GM23338 (cell line): ENCODE measurements at regions not wholly inside any gene's neighbourhood (a gene's known extent, or its start where the extent isn't known, plus 50 kb on each side); places are given as distances from the start of the nearest gene placed in this dataset.

ENCODE experiments used
- ATAC-seq: fragments of 200-7000 bp; cut with Tn5 transposase; 3 replicates; pipeline ENCODE4 v1.9.1; 2020
- DNase-seq: peaks from one replicate; pipeline ENCODE4 v3.0.0-alpha.2; 2015; ENCODE audit warnings: low spot score
- H2AFZ ChIP-seq: fragments of 200-600 bp; sonication (generic); 2 replicates; pipeline ENCODE4 v1.8.0; 2016; ENCODE audit warnings: antibody characterized with exemption, mild to moderate bottlenecking, moderate library complexity
- H3F3A ChIP-seq: fragments of 200-600 bp; sonication (generic); replicated peaks from 2 replicates; pipeline ENCODE4 v1.8.0; 2017; ENCODE audit warnings: antibody characterized with exemption, mixed run types, low read depth
- H3K27ac ChIP-seq: fragments of 200-600 bp; sonication (generic); 2 replicates; pipeline ENCODE4 v1.6.1; 2016; ENCODE audit warnings: low read depth
- H3K27me3 ChIP-seq: fragments of 200-600 bp; sonication (generic); 2 replicates; pipeline ENCODE4 v1.8.0; 2016; ENCODE audit warnings: mild to moderate bottlenecking, mixed run types, moderate library complexity; ENCODE audit not compliant: insufficient read depth
- H3K36me3 ChIP-seq: fragments of 200-600 bp; sonication (generic); 2 replicates; pipeline ENCODE4 v1.8.0; 2016; ENCODE audit warnings: mild to moderate bottlenecking; ENCODE audit not compliant: insufficient read depth
- H3K4me1 ChIP-seq: fragments of 200-600 bp; sonication (generic); 2 replicates; pipeline ENCODE4 v1.8.0; 2016; ENCODE audit warnings: mild to moderate bottlenecking, moderate library complexity; ENCODE audit not compliant: insufficient read depth
- H3K4me2 ChIP-seq: fragments of 200-600 bp; sonication (generic); 2 replicates; pipeline ENCODE4 v1.7.1; 2017; ENCODE audit warnings: mixed run types
- H3K4me3 ChIP-seq: fragments of 200-600 bp; sonication (generic); 2 replicates; pipeline ENCODE4 v1.6.1; 2016; ENCODE audit warnings: mixed run types
- H3K79me2 ChIP-seq: fragments of 200-600 bp; sonication (generic); replicated peaks from 2 replicates; pipeline ENCODE4 v1.8.0; 2017; ENCODE audit warnings: mild to moderate bottlenecking; ENCODE audit not compliant: insufficient read depth
- H3K9me2 ChIP-seq: fragments of 200-600 bp; sonication (generic); 2 replicates; pipeline ENCODE4 v1.8.0; 2017; ENCODE audit not compliant: insufficient read depth
- H4K20me1 ChIP-seq: fragments of 200-600 bp; sonication (generic); replicated peaks from 2 replicates; pipeline ENCODE4 v1.8.0; 2017; ENCODE audit warnings: mild to moderate bottlenecking; ENCODE audit not compliant: insufficient read depth
- H3K27ac Mint-ChIP-seq: 2 replicates; pipeline ENCODE4 v1.8.0; 2020; ENCODE audit warnings: inconsistent platforms, mild to moderate bottlenecking, moderate library complexity, mixed read lengths
- H3K27me3 Mint-ChIP-seq: 3 replicates; pipeline ENCODE4 v1.8.0; 2022; ENCODE audit warnings: low read depth, mild to moderate bottlenecking, moderate library complexity, mixed read lengths, inconsistent platforms; ENCODE audit not compliant: insufficient read depth, poor library complexity
- H3K36me3 Mint-ChIP-seq: 3 replicates; pipeline ENCODE4 v1.8.0; 2021; ENCODE audit warnings: low read depth, mild to moderate bottlenecking, inconsistent platforms, moderate library complexity, mixed read lengths
- H3K4me1 Mint-ChIP-seq: 3 replicates; pipeline ENCODE4 v1.8.0; 2020; ENCODE audit warnings: mild to moderate bottlenecking, inconsistent platforms, mixed read lengths
- H3K4me3 Mint-ChIP-seq: 3 replicates; pipeline ENCODE4 v1.8.0; 2021; ENCODE audit warnings: moderate library complexity, mild to moderate bottlenecking, inconsistent platforms, mixed read lengths
- H3K9me3 Mint-ChIP-seq: 3 replicates; pipeline ENCODE4 v1.8.0; 2020; ENCODE audit warnings: moderate library complexity, mild to moderate bottlenecking, inconsistent platforms, mixed read lengths
- CREB1 ChIP-seq: fragments of 250-450 bp; sonication (Bioruptor Pico); IDR thresholded peaks from 2 replicates; pipeline ENCODE4 v1.5.0; 2020; ENCODE audit warnings: low read depth, mild to moderate bottlenecking, moderate library complexity
- JUNB ChIP-seq: IDR thresholded peaks from one replicate; pipeline ENCODE4 v1.6.1; 2016; ENCODE audit warnings: antibody characterized with exemption; ENCODE audit not compliant: unreplicated experiment
- NANOG ChIP-seq: IDR thresholded peaks from 2 replicates; pipeline ENCODE4 v1.6.1; 2016; ENCODE audit warnings: antibody characterized with exemption, borderline replicate concordance
- POLR2AphosphoS5 ChIP-seq: IDR thresholded peaks from 2 replicates; pipeline ENCODE4 v1.6.1; 2016; ENCODE audit warnings: antibody characterized with exemption, low read depth
- ZNF114 ChIP-seq: fragments of 250-450 bp; sonication (Bioruptor Pico); IDR thresholded peaks from 2 replicates; pipeline ENCODE4 v1.5.0; 2020; ENCODE audit warnings: mild to moderate bottlenecking, moderate library complexity
- ZNF331 ChIP-seq: fragments of 250-450 bp; sonication (Bioruptor Pico); IDR thresholded peaks from 2 replicates; pipeline ENCODE4 v1.5.0; 2020; ENCODE audit warnings: low read depth, mild to moderate bottlenecking, moderate library complexity
- TF ChIP-seq, protein P1 (sequence below): fragments of 250-450 bp; sonication (Bioruptor Pico); IDR thresholded peaks from 2 replicates; pipeline ENCODE4 v1.5.0; 2020; ENCODE audit warnings: mild to moderate bottlenecking, moderate library complexity
- TF ChIP-seq, protein P2 (sequence below): IDR thresholded peaks from 2 replicates; pipeline ENCODE4 v1.6.1; 2016; ENCODE audit warnings: antibody characterized with exemption
- TF ChIP-seq, protein P3 (sequence below), 2 experiments: fragments of 200-600 bp in 1 of 2; sonication (generic) in 1 of 2; conservative IDR thresholded peaks; 2 replicates each; pipeline versions ENCODE4 v1.5.1 to v1.6.1; 2016 to 2017; ENCODE audit warnings: antibody characterized with exemption in 2 of 2, low read depth in 2 of 2, mild to moderate bottlenecking in 2 of 2, moderate library complexity in 1 of 2
- TF ChIP-seq, protein P4 (sequence below): IDR thresholded peaks from one replicate; pipeline ENCODE4 v1.6.1; 2018; ENCODE audit warnings: antibody characterized with exemption; ENCODE audit not compliant: unreplicated experiment

DNA sequence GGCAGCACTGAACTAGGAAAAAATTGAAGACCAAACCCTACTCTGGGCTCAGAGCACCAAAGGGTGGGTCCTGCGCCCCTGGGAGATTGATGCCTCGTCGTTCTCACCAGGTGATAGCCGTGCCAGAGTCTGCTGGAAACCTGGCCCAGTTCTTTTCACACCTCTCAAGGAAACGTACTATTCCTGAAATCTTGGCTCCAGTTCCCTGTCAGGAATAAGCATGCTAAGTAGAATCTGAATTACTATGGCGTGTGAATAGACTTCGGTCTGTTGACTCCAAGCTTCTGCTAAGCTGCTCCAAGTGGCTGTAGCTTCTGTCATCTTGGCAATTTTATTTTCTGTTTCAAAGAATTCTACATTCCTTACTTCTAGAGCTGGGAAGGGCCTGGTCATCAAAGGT lies 75.4 kb downstream of the MARCHF4 start:
- Histone ChIP-seq H3F3A (no peaks in the 10 kb centered on the region), H3K9me2 (no peaks in the 10 kb centered on the region), H3K4me3 (no peak overlapping the region), H3K4me1 (peaks cover 10% of the 10 kb centered on the region), H4K20me1 (no peaks in the 10 kb centered on the region), H3K4me2 (no peak overlapping the region), H3K36me3 (no peaks in the 10 kb centered on the region), H3K27ac (no peak overlapping the region), H2AFZ (no peak overlapping the region), H3K27me3 (no peaks in the 10 kb centered on the region), H3K79me2 (no peaks in the 10 kb centered on the region)
- TF ChIP-seq CREB1 (CRISPR knock-in tag), result no peak
- TF ChIP-seq NANOG, result no peak
- no peak for TF ChIP-seq JUNB
- no peak for TF ChIP-seq POLR2AphosphoS5
- Mint-ChIP-seq H3K9me3 (no peaks in the 10 kb centered on the region), H3K27ac (no peak overlapping the region), H3K27me3 (peaks cover 8% of the 10 kb centered on the region), H3K36me3 (no peaks in the 10 kb centered on the region), H3K4me1 (peaks cover 32% of the 10 kb centered on the region), H3K4me3 (no peak overlapping the region)
- no peak for ATAC-seq
- no peak for DNase-seq

DNA sequence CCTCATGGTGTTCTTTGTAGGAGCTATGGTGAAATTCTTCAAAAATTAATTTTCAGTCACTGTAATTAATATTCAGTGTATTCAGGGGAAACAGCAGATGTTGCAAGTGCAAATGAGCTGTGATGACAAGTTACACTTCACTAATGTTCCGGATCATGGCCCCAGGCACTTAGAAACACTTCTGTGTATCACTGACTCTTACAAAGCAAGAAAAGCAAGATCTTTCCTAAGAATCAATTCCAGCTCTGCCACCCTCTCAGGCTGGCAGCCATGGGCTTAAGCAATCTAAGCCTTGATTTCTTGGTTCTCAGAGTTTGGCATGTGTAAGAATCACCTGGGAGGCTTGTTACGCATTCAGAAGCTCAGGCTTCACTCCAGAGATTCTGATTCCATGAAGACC lies 78.0 kb downstream of the MARCHF4 start:
- Mint-ChIP-seq H3K4me3 (no peak overlapping the region), H3K36me3 (no peaks in the 10 kb centered on the region), H3K9me3 (no peaks in the 10 kb centered on the region), H3K27ac (no peak overlapping the region), H3K27me3 (peaks cover 8% of the 10 kb centered on the region), H3K4me1 (peaks cover 12% of the 10 kb centered on the region)
- Histone ChIP-seq H3K36me3 (no peaks in the 10 kb centered on the region), H4K20me1 (no peaks in the 10 kb centered on the region), H3K27ac (no peak overlapping the region), H3K4me3 (no peak overlapping the region), H3K4me1 (peaks cover 4% of the 10 kb centered on the region), H2AFZ (no peak overlapping the region), H3K4me2 (no peak overlapping the region), H3K27me3 (no peaks in the 10 kb centered on the region), H3F3A (no peaks in the 10 kb centered on the region), H3K9me2 (no peaks in the 10 kb centered on the region), H3K79me2 (no peaks in the 10 kb centered on the region)
- DNase-seq, result no peak
- no peak for ATAC-seq
- TF ChIP-seq JUNB (no peak), ZNF331 (CRISPR knock-in tag) (no peak), CREB1 (CRISPR knock-in tag) (no peak), NANOG (no peak), POLR2AphosphoS5 (no peak), ZNF114 (CRISPR knock-in tag) (no peak)
- TF ChIP-seq, protein P1, sequence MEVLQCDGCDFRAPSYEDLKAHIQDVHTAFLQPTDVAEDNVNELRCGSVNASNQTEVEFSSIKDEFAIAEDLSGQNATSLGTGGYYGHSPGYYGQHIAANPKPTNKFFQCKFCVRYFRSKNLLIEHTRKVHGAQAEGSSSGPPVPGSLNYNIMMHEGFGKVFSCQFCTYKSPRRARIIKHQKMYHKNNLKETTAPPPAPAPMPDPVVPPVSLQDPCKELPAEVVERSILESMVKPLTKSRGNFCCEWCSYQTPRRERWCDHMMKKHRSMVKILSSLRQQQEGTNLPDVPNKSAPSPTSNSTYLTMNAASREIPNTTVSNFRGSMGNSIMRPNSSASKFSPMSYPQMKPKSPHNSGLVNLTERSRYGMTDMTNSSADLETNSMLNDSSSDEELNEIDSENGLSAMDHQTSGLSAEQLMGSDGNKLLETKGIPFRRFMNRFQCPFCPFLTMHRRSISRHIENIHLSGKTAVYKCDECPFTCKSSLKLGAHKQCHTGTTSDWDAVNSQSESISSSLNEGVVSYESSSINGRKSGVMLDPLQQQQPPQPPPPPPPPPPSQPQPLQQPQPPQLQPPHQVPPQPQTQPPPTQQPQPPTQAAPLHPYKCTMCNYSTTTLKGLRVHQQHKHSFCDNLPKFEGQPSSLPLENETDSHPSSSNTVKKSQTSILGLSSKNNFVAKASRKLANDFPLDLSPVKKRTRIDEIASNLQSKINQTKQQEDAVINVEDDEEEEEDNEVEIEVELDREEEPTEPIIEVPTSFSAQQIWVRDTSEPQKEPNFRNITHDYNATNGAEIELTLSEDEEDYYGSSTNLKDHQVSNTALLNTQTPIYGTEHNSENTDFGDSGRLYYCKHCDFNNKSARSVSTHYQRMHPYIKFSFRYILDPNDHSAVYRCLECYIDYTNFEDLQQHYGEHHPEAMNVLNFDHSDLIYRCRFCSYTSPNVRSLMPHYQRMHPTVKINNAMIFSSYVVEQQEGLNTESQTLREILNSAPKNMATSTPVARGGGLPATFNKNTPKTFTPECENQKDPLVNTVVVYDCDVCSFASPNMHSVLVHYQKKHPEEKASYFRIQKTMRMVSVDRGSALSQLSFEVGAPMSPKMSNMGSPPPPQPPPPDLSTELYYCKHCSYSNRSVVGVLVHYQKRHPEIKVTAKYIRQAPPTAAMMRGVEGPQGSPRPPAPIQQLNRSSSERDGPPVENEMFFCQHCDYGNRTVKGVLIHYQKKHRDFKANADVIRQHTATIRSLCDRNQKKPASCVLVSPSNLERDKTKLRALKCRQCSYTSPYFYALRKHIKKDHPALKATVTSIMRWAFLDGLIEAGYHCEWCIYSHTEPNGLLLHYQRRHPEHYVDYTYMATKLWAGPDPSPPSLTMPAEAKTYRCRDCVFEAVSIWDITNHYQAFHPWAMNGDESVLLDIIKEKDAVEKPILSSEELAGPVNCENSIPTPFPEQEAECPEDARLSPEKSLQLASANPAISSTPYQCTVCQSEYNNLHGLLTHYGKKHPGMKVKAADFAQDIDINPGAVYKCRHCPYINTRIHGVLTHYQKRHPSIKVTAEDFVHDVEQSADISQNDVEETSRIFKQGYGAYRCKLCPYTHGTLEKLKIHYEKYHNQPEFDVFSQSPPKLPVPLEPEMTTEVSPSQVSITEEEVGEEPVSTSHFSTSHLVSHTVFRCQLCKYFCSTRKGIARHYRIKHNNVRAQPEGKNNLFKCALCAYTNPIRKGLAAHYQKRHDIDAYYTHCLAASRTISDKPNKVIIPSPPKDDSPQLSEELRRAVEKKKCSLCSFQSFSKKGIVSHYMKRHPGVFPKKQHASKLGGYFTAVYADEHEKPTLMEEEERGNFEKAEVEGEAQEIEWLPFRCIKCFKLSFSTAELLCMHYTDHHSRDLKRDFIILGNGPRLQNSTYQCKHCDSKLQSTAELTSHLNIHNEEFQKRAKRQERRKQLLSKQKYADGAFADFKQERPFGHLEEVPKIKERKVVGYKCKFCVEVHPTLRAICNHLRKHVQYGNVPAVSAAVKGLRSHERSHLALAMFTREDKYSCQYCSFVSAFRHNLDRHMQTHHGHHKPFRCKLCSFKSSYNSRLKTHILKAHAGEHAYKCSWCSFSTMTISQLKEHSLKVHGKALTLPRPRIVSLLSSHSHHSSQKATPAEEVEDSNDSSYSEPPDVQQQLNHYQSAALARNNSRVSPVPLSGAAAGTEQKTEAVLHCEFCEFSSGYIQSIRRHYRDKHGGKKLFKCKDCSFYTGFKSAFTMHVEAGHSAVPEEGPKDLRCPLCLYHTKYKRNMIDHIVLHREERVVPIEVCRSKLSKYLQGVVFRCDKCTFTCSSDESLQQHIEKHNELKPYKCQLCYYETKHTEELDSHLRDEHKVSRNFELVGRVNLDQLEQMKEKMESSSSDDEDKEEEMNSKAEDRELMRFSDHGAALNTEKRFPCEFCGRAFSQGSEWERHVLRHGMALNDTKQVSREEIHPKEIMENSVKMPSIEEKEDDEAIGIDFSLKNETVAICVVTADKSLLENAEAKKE (CRISPR knock-in tag), result no peak
- TF ChIP-seq, protein P2, sequence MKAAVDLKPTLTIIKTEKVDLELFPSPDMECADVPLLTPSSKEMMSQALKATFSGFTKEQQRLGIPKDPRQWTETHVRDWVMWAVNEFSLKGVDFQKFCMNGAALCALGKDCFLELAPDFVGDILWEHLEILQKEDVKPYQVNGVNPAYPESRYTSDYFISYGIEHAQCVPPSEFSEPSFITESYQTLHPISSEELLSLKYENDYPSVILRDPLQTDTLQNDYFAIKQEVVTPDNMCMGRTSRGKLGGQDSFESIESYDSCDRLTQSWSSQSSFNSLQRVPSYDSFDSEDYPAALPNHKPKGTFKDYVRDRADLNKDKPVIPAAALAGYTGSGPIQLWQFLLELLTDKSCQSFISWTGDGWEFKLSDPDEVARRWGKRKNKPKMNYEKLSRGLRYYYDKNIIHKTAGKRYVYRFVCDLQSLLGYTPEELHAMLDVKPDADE, result no peak
- TF ChIP-seq, protein P3, sequence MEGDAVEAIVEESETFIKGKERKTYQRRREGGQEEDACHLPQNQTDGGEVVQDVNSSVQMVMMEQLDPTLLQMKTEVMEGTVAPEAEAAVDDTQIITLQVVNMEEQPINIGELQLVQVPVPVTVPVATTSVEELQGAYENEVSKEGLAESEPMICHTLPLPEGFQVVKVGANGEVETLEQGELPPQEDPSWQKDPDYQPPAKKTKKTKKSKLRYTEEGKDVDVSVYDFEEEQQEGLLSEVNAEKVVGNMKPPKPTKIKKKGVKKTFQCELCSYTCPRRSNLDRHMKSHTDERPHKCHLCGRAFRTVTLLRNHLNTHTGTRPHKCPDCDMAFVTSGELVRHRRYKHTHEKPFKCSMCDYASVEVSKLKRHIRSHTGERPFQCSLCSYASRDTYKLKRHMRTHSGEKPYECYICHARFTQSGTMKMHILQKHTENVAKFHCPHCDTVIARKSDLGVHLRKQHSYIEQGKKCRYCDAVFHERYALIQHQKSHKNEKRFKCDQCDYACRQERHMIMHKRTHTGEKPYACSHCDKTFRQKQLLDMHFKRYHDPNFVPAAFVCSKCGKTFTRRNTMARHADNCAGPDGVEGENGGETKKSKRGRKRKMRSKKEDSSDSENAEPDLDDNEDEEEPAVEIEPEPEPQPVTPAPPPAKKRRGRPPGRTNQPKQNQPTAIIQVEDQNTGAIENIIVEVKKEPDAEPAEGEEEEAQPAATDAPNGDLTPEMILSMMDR (conservative IDR thresholded peaks at IDR 0.05; ENCODE audit: low read depth in 2 of 2), result no peak
- TF ChIP-seq, protein P4, sequence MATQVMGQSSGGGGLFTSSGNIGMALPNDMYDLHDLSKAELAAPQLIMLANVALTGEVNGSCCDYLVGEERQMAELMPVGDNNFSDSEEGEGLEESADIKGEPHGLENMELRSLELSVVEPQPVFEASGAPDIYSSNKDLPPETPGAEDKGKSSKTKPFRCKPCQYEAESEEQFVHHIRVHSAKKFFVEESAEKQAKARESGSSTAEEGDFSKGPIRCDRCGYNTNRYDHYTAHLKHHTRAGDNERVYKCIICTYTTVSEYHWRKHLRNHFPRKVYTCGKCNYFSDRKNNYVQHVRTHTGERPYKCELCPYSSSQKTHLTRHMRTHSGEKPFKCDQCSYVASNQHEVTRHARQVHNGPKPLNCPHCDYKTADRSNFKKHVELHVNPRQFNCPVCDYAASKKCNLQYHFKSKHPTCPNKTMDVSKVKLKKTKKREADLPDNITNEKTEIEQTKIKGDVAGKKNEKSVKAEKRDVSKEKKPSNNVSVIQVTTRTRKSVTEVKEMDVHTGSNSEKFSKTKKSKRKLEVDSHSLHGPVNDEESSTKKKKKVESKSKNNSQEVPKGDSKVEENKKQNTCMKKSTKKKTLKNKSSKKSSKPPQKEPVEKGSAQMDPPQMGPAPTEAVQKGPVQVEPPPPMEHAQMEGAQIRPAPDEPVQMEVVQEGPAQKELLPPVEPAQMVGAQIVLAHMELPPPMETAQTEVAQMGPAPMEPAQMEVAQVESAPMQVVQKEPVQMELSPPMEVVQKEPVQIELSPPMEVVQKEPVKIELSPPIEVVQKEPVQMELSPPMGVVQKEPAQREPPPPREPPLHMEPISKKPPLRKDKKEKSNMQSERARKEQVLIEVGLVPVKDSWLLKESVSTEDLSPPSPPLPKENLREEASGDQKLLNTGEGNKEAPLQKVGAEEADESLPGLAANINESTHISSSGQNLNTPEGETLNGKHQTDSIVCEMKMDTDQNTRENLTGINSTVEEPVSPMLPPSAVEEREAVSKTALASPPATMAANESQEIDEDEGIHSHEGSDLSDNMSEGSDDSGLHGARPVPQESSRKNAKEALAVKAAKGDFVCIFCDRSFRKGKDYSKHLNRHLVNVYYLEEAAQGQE, result no peak
